Stimulated activated CD4-positive, alpha-beta T cell treated with anti-CD3 and anti-CD28 coated beads, Interleukin-12 subunit alpha, Interleukin-12 subunit beta, amount 100 ng/mL, for 4 hours (primary cell): ENCODE measurements at regions not wholly inside any gene's neighbourhood (a gene's known extent, or its start where the extent isn't known, plus 50 kb on each side); places are given as distances from the start of the nearest gene placed in this dataset.
"Not testable (repeated sequence)": the region's sequence is repeated elsewhere in the genome, so short reads cannot be mapped to it uniquely, and the experiment has no call there.

ENCODE experiments used
- DNase-seq: peaks from one replicate; pipeline ENCODE4 v3.0.0-alpha.2; 2020

DNA sequence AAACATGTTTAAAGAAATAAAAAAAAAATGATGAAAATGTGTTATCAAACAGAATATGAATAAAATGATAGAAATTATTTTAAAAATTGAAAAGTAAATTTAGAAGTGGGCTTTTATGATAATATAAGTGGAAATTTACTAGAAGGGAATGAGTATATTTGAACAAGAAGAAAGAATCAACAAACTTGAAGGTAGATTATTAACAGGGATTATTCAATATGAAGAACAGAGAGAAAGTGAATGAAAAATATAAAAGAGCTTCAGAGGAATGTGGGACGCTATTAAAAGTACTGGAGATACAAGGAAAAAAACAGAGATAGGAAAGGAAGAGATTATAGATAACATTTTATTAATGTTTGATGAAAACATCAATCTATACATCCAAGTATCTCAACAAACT is 1014.4 kb upstream of the CITED2 start:
- no peak for DNase-seq

- no peak for DNase-seq
These were observed 1013.8 kb upstream of the CITED2 start for GRCh38 chr6:140388192-140388802.

- DNase-seq = no peak
These were observed 1011.2 kb upstream of the CITED2 start for GRCh38 chr6:140385679-140386078.

- DNase-seq = no peak
These were observed 1007.9 kb upstream of the CITED2 start for GRCh38 chr6:140382355-140382754.

DNA sequence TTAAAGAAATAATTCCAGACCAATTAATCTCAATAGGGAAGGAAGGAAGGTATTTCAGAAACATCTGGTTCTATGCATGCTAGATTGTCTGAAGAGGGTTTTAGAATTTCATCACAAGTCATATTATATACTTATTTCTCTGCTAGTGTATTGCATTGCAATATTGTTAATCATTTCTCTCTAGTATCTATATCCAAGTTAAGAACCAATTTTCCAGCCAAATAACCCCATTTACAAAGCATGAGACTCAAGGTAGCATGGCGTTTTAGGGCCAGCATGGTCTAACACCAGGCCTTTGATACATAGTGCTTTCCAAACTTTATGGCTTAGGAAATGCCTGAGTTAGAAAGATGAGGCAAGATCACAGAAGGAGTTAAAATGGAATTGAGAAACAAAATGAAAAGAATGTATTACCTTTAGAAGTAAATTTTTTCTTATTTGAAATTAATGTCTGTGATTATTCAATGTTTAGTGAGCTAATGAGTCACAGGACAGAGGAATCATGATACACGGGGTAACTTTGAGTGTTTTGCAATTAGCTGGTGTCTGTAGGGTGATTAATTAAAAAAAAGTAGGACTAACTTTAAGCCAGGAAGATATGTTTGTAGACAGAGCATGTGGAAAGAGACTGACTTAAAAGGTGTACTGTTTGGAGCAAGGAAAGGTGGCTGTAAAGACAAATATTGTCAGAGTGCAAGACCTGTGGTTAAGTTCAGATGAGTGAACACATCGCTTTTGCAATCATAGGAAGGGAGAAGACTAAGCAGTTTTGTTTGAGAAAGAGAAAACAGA is 1006.2 kb upstream of the CITED2 start:
- DNase-seq = no peak

- DNase-seq = no peak
These were observed 1005.5 kb upstream of the CITED2 start for GRCh38 chr6:140379919-140380318.

DNA sequence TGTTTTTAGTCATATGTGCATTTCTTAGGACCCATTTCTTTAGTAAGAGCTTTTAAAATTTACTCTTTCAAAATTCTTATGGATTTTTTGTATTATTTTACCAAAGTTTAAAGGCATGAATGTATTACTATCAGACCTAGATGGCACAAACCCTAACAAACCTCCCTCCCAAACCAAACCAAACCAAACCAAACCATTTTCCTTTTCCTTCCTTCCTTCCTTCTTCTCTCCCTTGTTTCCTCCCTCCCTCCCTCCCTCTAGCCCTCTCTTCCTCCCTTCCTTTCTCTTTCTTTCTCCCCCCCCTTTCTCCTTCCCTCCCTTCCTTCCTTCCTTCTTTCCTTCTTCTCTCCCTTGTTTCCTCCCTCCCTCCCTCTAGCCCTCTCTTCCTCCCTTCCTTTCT is 1001.8 kb upstream of the CITED2 start:
- DNase-seq = no peak

DNA sequence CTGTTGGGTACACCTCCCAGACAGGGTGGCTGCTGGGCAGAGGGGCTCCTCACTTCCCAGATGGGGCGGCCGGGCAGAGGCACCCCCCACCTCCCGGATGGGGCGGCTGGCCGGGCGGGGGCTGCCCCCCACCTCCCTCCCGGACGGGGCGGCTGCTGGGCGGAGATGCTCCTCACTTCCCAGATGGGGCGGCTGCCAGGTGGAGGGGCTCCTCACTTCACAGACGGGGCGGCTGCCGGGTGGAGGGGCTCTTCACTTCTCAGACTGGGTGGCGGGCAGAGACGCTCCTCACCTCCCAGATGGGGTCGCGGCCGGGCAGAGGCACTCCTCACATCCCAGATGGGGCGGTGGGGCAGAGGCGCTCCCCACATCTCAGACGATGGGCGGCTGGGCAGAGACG is 999.3 kb upstream of the CITED2 start:
- not testable (repeated sequence) for DNase-seq

DNA sequence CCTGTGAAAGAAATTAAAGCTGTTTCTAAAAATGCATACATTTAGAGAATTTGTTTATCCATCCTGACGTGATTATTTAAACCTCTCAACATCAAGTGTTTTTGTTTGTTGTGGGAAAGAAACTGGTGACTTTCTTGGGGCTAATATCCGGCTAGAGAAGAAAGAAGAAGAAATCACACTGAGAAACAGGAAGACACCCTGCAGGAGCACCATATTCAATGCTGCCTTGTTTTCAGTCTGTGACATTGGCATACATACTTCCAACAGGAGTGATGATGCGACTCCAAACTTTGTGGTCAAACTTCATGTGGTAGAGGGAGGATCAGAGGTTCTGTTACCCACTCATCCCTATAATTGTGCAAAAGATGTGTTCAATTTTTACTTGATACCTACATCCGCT is 997.6 kb upstream of the CITED2 start:
- no peak for DNase-seq

DNA sequence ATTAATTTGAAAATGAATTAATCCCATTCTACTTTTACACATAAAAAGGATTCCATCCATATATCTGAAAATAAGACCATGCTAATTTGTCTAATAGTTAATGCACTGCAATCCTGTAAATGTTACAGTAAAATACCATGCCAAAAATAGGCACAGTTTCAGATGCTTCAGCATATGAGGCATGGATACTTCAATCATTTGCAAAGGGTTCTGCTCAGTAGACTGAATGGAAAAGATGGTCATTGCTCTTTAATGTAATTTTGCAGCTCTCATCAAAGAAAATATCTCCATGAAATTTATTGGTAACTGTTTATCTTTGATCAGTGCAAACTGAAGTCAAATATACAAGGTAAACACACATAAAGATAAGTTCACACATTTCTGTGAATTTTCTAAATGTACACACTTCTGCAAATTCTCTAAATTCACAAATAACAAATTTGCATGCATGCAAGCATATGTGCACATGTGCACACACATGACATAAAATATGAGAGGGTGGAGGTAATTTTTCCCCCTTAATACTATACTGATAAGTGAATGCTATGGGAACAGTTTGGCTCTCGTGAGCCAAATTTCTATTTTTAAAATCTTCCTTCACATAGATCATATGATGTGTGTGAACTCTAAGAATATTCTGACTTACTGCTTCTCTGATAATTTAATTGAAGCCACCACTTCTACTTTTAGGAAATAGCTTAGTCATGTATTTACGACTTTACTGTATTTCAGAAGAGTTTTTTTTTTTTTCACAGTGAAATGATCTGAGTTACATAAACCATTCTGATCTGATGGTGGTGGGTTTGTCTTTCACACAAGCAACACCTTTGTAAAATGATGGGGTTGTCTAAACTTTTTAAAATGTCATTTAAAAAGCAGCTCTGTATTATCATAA is 996.8 kb upstream of the CITED2 start:
- DNase-seq = no peak

DNA sequence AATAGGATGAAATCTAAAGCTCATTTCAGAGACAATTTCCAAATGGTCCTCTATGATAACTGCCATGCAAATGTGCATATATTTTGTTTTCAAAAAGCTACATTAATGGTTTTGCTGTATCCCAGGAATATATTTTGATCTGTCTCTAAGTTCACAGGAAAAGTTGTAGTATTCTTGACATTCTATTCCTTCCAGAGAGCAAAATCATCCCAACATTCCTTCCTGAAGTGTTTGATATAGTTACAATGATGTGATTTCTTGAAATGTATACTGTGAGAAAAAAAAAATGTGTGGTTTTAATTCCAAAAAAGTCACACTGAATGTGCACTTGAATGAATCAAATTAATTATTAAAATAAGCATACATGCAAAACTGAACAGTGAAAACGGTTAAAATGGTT is 996.0 kb upstream of the CITED2 start:
- no peak for DNase-seq

DNA sequence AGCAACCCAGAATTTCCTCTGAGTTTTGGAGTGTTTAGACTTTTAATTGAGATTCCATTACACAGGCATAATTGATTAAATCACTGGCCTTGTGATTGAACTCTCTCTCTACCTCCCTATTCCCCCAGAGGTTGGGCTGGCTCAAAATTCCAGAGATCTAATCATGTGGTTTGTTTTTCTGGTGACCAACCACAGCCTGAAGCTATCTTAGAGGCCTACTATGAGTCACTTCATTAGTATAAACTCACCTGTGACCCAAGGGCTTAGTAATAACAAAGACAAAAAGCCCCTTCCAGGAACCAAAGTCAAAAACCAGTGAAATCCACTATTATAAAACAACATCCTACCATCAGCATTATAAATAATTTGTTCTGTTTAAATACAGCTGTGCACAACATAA is 992.5 kb upstream of the CITED2 start:
- DNase-seq = no peak

GRCh38 chr6:140364916-140365315 is 990.5 kb upstream of the CITED2 start:
- DNase-seq = no peak

DNA sequence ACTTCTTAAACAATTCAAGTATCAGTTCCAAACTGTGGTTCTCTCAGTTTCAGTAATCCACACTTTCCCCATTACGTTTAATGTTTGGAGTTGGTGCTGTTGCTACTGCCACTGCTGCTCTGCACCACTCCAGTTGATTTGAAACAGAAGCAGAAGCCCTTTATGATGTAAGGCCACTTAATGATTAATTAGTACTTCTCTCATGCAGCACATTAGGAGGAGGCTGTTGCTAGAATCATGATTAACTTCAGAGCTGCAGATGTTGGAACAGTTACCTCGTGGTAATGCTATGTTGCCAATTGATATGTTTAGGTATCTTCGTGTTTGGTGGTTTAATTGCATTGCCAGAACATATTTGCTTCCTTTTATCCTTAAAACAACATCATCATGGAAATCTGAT is 986.2 kb upstream of the CITED2 start:
- DNase-seq = no peak

GRCh38 chr6:140355476-140355875 is 981.0 kb upstream of the CITED2 start:
- DNase-seq = no peak

DNA sequence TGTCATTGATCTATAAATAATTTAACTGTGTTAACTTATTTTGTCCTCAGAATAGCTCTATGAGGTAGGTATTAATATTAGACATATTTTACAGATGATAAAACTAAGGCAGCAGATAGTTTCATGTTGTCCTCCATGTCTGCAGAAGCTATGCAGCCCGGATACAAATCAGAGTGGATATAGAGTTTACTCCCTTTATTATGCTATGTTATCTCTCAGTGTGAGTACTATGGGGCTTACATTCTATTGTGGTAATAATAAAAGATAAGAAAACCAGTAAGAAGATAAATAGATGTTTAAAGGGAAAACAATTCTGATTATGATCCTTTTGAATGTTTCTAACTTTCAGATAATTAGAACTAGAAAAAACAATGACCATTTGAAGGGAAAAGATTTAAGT is 979.8 kb upstream of the CITED2 start:
- DNase-seq = no peak

- no peak for DNase-seq
These were observed 979.1 kb upstream of the CITED2 start for GRCh38 chr6:140353536-140353935.

GRCh38 chr6:140346428-140346827 is 972.0 kb upstream of the CITED2 start:
- DNase-seq = no peak

GRCh38 chr6:140345935-140346334 is 971.5 kb upstream of the CITED2 start:
- DNase-seq = no peak

GRCh38 chr6:140344142-140344913 is 969.9 kb upstream of the CITED2 start:
- DNase-seq = no peak

DNA sequence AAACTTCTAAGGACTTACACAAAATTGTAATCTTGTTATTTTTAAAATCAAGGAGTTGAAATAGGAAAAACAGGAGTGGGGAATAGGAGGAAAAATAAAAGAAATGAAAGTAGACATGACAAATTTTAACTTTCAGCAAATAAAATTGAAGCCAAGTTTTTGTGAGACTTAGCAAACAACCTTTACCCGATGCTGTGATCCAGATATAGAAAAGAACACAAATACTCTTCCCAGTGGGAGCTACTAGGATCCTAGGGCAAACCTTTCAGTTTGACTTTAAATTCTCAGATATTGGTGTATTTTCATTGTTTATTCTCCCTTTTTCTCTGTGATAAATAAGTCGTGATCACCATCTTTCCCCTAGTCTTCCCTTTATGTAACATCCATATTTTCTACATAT is 968.7 kb upstream of the CITED2 start:
- no peak for DNase-seq

GRCh38 chr6:140341272-140341671 is 966.8 kb upstream of the CITED2 start:
- no peak for DNase-seq

DNA sequence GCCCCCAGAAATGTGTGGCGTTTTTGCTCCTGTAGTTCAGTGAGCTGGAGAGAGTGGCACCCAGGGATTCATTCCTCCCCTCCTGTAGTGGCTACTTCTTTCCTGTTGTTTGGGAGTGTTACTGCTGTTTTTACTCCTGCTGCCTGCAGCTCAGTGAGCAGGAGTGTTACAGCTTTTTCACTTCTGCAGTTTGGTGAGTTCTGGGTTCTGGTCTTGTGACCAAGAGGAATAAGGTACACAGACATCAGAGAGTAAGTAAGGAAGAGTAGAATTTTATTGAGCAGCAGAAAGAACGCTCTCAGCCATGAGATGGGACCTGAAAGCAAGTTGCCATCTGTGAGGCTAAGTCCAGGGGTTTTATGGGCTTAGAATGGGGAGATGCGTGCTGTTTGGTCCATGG is 966.3 kb upstream of the CITED2 start:
- DNase-seq = no peak
